ENCODE measurements at regions not wholly inside any gene's neighbourhood (a gene's known extent, or its start where the extent isn't known, plus 50 kb on each side); places are given as distances from the start of the nearest gene placed in this dataset.
"Not testable (repeated sequence)": the region's sequence is repeated elsewhere in the genome, so short reads cannot be mapped to it uniquely, and the experiment has no call there.

- no peak for DNase-seq (ENCODE audit: low read depth, low spot score)
Measured at GRCh38 chr4:33724685-33725084, 2519.6 kb downstream of the ARAP2 start.

DNA sequence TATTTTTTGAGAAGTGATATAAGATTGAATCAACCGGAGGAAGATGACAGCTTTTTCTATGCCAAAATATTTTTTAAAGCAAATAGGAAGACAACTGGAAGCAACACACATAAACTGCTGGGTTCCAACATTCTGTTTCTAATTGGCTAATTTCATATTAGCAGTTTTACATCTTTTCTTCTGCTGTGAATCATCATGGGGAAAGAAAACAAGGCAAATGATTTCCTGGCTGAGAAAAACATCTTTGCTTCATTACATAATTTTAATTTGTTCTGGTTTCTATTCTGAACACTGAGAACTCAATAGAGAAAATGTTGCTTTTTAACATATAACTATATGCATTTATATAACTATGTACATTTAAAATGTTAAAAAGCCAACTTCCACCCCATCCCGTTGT is 2518.5 kb downstream of the ARAP2 start:
- no peak for DNase-seq (ENCODE audit: low read depth, low spot score)

DNA sequence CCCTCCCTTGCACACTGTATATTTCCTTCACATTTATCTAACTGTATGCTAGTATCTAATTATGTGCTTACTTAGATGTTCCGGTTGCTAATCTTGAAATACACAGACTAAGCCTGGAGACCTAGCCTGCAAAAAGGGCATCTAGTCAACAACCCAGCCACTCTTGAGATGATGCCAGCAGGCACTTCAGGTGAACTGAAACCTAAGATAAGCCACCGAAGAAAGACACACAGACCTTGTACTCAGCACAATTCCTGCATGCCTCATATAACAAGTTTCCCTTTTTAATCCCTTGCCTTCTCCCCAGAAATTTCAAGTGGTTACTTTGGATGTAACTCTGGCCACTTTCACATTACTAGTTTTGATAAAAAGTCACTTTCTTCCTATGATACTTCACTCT is 2506.6 kb downstream of the ARAP2 start:
- no peak for DNase-seq (ENCODE audit: low read depth, low spot score)

DNA sequence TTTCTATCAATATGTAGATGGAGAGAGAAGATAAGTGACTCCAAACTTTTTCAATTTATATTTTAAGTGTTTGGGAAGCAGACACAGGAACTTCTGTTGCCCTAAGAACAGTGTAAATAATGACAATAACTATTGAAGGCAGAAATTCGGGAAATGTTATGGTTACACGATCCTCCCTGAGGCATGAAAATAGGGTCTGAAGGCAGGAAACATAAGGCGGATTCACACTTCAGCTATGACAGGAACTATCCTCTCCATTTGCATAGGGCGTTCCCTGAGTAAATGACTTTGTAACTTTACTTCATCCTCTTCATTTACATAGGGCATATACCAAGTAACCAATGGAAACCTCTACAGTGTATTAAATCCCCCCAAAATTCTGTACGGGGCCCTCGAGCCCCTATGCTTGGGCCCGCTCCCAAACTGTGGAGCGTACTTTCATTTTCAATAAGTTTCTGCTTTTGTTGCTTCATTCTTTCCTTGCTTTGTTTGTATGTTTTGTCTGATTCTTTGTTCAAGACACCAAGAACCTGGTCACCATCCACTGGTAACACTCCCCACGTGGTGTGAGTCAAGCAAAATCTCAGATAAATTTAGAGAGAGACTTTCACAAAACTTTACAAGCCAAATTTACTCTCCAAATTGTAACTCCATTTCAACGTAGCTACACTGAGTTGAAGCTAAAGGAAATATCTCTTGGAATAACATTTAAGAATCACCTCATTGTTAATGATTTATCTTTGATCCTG is 2504.3 kb downstream of the ARAP2 start:
- DNase-seq (ENCODE audit: low read depth, low spot score): no peak

DNA sequence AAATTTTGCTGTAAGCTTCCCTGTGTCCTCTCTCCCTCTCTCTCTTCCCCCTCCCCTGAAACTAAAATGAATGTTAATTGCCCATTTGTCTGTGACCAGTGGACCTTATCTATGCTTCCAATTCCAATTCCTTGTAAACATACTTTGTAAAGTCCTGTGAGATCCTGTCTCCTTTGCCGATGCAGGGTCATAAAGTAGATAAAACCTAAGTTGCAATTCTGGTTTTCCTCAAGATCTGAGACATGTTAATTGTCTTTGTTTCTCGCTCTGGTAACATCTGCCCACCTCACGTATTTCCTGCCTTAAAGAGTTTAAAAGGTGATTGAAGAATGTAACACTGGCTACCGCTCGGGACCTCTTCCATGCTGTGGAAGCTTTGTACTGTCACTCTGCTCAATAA is 2503.4 kb downstream of the ARAP2 start:
- not testable (repeated sequence) for DNase-seq (ENCODE audit: low read depth, low spot score)

- no peak for DNase-seq (ENCODE audit: low read depth, low spot score)
Measured at GRCh38 chr4:33746979-33747378, 2497.3 kb downstream of the ARAP2 start.

DNA sequence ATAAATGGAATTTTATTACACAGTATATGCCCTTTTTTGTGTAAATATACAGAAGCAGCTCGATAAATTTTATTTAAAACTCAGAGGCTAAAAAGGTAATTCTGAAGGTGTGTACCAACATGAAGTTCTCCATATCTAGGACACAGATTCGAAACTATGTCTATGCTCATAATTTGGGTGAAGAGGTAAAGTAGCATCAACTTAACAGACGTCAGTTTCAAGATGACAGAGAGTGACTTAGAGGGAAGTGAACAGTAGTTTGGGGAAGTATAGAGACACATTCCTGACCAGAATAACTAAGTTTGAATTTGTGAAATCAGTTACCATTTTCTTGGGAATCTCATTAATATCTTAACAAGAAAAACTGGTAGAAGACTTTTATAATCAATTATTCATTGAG is 2493.3 kb downstream of the ARAP2 start:
- no peak for DNase-seq (ENCODE audit: low read depth, low spot score)

- DNase-seq (ENCODE audit: low read depth, low spot score): no peak
Measured at GRCh38 chr4:33772582-33772981, 2471.7 kb downstream of the ARAP2 start.

DNA sequence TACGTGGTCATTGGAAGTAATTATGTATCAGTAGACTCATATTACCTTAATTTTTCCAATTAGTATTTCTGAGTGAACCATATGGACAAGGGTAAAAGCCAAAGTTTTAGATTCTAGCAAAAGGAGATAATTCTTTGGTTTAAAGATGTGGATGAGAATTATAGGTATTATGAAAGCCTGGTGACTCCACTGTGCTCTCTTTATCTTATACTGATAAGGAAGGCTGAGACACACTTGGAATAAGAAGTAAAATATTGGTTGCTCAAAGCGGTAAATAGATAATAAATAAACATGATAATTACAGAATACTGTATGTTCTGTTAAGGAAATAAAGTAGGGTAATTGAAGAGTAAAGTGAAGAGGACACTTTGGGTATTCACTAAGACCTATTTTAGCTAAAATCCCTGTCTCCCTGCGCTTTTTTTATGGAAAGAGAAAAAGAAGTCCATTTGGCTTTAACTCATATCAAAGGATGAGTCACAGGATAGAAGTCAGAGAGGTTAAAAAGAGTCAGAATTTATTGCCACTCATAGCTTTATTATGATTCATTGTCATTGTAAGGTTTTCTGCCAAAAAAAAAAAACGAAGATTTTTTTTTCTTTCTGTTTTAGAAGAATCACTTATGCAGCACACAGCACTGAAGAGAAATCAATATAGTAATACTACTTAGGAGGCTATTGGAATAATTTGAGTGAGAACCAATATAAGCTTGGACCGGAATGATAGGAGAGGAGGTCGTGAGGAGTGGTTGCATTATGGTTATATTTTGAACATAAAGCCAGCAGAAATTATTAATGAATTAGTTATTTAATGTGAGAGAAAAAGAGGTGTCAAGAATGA is 2463.1 kb downstream of the ARAP2 start:
- DNase-seq (ENCODE audit: low read depth, low spot score): no peak

DNA sequence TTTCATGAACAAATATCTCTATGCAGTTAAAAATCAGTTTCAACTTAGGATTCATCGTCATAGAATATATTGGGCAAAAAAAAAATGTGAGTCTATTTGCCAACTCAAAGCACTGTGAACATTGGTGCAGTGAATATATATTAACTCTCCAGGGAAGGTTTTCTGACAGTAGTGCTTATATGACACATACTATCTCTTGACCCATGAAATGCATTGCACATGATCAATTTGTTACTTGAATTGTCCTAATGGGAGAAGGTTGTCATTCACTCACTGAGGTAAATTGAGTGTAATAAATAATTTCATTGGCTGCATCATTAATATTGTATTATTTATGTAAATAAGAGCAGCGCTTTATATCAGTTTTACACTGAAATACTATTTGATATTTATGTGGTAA is 2458.5 kb downstream of the ARAP2 start:
- no peak for DNase-seq (ENCODE audit: low read depth, low spot score)

- DNase-seq (ENCODE audit: low read depth, low spot score): no peak
Measured at GRCh38 chr4:33802578-33802977, 2441.7 kb downstream of the ARAP2 start.

GRCh38 chr4:33825685-33826084 is 2418.6 kb downstream of the ARAP2 start:
- DNase-seq (ENCODE audit: low read depth, low spot score): no peak

GRCh38 chr4:33829356-33829755 is 2415.0 kb downstream of the ARAP2 start:
- not testable (repeated sequence) for DNase-seq (ENCODE audit: low read depth, low spot score)

DNA sequence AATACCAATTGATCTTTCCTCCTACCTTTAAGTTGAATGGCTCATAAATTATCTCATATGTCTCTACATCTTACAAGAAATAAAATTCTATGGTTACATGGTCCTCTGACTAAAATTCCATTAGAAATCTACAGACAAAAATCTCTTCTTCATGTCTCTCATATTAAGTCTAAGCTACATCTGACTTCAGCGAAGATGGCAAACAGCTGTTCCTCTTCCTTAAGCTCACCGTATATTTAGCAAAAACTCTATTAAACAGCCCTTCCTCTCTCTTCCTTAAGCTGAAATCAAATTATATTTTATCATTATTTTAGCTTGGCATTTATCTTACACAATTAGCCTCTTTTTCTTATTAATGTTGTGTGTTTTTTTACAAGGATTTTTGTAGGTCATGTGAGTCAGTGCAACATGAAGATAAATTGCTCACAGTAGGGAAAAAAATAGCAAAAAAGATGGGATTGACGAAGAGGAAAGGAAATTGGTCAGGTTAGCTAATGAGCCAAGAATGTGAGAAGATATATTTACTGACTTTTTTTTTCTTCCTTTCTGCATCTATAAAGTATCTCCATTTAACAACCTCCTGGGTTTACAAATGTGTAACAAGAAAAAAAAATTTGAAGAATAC is 2412.8 kb downstream of the ARAP2 start:
- DNase-seq (ENCODE audit: low read depth, low spot score): no peak

GRCh38 chr4:33835764-33836163 is 2408.6 kb downstream of the ARAP2 start:
- not testable (repeated sequence) for DNase-seq (ENCODE audit: low read depth, low spot score)

DNA sequence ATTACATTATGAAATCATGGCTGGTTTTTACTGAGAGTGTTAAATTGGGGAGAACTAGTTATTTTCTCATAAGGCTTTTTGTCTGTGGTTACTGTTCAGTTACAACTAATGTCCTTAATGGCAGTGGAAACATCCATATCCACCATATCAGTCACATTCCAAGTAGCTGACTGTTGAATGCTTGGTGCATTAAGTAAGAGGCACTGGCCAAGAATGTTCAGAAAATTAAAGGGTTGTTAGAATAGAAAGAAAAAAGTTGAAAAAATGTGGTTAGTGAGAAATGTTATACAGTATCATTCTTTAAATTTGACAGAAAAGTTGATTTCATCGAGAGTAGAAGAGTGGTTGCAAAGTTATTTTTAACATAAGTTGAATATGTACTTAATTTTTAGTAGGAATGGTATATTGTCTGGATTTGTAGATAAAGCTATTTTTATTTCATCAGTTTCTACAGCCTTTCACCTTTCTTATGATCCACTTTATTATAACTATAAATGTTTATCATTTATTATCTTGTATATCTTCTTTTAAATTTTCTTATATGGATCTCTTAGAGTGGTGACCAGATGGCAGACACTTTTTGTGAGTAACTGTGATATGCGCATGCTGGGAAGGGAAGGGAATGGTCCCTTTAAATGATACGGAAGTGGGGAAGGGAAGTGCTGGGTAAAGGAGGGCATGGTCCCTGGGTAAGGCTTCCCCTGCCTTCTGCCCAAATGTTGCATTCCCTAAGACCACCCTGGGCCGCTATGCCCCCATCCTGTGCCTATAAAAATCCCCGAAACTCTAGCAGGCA is 2407.1 kb downstream of the ARAP2 start:
- no peak for DNase-seq (ENCODE audit: low read depth, low spot score)

DNA sequence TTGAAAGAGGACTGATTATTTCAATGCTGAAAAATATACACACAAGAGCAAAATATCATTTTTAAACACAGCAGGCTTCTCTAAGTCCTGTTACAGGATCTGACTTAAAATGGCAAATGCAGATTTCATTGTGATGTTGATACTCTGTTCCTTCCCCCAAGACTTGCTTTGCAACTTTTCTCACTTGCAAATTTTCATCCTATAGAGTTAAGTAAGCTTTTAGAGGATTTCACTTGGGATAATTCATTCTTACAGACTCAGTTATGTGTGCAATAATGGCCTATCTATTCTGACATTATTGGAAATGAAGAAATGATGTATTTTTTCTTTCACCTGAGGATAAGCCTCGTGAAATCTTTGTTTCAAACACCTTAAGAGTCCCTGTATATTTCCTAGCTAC is 2403.2 kb downstream of the ARAP2 start:
- DNase-seq (ENCODE audit: low read depth, low spot score): no peak

GRCh38 chr4:33850371-33850902 is 2393.9 kb downstream of the ARAP2 start:
- DNase-seq (ENCODE audit: low read depth, low spot score): no peak

DNA sequence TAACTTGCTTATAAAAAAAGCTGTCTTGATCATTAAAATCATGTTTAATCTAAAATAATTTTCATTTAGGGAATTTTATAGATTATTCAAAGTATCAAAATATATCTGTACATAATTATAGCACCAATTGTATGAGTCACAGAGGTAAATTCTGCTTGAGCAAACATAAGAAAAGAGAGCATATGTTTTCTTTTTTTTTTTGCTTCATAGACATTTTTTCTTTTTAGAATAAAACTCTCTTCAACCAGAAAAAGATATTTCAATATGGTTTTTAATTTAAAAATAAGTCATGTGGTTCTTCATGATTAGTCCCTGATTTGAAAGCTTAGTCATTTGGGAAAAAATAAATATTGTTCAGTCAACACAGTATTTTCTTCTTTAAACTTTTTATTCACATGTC is 2390.6 kb downstream of the ARAP2 start:
- DNase-seq (ENCODE audit: low read depth, low spot score): not testable (repeated sequence)

GRCh38 chr4:33864290-33864859 is 2379.9 kb downstream of the ARAP2 start:
- DNase-seq (ENCODE audit: low read depth, low spot score): no peak

GRCh38 chr4:33873791-33874190 is 2370.5 kb downstream of the ARAP2 start:
- no peak for DNase-seq (ENCODE audit: low read depth, low spot score)
